ENCODE measurements at regions not wholly inside any gene's neighbourhood (a gene's known extent, or its start where the extent isn't known, plus 50 kb on each side); places are given as distances from the start of the nearest gene placed in this dataset.

- TF ChIP-seq, protein P1, sequence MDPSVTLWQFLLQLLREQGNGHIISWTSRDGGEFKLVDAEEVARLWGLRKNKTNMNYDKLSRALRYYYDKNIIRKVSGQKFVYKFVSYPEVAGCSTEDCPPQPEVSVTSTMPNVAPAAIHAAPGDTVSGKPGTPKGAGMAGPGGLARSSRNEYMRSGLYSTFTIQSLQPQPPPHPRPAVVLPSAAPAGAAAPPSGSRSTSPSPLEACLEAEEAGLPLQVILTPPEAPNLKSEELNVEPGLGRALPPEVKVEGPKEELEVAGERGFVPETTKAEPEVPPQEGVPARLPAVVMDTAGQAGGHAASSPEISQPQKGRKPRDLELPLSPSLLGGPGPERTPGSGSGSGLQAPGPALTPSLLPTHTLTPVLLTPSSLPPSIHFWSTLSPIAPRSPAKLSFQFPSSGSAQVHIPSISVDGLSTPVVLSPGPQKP (IDR thresholded peaks at IDR 0.05; ENCODE audit: low read depth, low read length), result no peak
- no peak for TF ChIP-seq CTCF (IDR thresholded peaks at IDR 0.05)
- TF ChIP-seq POLR2A (IDR thresholded peaks at IDR 0.05; ENCODE audit: low read length), result no peak
- no peak for TF ChIP-seq RAD21 (conservative IDR thresholded peaks at IDR 0.05 in 1 of 2, IDR thresholded peaks at IDR 0.05 in 1 of 2)
- TF ChIP-seq, protein P2, sequence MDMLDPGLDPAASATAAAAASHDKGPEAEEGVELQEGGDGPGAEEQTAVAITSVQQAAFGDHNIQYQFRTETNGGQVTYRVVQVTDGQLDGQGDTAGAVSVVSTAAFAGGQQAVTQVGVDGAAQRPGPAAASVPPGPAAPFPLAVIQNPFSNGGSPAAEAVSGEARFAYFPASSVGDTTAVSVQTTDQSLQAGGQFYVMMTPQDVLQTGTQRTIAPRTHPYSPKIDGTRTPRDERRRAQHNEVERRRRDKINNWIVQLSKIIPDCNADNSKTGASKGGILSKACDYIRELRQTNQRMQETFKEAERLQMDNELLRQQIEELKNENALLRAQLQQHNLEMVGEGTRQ (IDR thresholded peaks at IDR 0.05), result no peak
- TF ChIP-seq REST (IDR thresholded peaks at IDR 0.05), result no peak
- no peak for TF ChIP-seq BHLHE40 (IDR thresholded peaks at IDR 0.05; ENCODE audit: low read depth, low read length)
- no peak for TF ChIP-seq EP300 (IDR thresholded peaks at IDR 0.05)
- no peak for TF ChIP-seq CEBPB (IDR thresholded peaks at IDR 0.05)
- TF ChIP-seq RCOR1 (IDR thresholded peaks at IDR 0.05; ENCODE audit: low read depth, low read length), result no peak
- no peak for TF ChIP-seq POLR2AphosphoS2 (conservative IDR thresholded peaks at IDR 0.05; ENCODE audit: low read length)
- no peak for TF ChIP-seq JUNB (IDR thresholded peaks at IDR 0.05)
These were observed 938.1 kb upstream of the EPHA7 start for GRCh38 chr6:94357381-94357980.

All from A549 (cell line).